ENCODE measurements at regions not wholly inside any gene's neighbourhood (a gene's known extent, or its start where the extent isn't known, plus 50 kb on each side); places are given as distances from the start of the nearest gene placed in this dataset.

DNA sequence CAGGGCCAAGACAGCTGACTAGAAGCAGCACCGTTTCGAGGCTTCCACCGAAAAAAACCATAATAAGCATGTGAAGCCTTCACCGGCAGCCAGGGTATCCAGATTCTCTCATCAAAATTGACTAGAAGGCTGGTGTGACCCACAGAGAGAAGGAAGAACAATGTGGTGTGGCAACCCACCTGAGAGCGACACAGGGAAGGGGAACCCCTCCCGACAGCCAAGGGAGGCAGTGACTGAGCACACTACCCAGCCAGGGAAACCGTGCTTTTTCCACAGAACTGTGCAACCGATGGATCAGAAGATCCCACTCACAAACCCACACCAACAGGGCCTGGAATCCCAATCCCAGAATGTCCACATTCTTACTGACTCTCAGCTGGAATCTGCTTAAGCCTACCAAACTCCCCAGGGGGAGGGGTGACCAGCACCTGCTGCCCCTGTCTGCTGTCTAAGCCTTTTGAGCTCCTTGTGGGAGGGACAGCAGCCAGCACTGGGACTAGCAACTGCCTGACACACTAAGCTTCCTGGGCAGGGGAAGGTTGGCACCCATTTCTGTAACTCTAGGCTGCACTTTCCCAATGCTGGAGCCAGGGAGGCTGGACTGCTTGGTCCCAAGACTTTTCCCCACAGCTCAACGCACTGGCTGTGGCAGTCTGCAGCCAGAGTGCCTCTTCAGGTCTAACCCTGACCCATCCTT lies 231.9 kb upstream of the FAM83B start:
- H3K27ac Mint-ChIP-seq, result no peak overlapping the region
- no peaks in the 10 kb centered on the region for H3K4me1 Mint-ChIP-seq
- H3K36me3 Mint-ChIP-seq (ENCODE audit: low read depth), result no peaks in the 10 kb centered on the region
- no peaks in the 10 kb centered on the region for H3K27me3 Mint-ChIP-seq (ENCODE audit: low read depth, poor library complexity)
- no peaks in the 10 kb centered on the region for H3K9me3 Mint-ChIP-seq
- TF ChIP-seq, protein P1, sequence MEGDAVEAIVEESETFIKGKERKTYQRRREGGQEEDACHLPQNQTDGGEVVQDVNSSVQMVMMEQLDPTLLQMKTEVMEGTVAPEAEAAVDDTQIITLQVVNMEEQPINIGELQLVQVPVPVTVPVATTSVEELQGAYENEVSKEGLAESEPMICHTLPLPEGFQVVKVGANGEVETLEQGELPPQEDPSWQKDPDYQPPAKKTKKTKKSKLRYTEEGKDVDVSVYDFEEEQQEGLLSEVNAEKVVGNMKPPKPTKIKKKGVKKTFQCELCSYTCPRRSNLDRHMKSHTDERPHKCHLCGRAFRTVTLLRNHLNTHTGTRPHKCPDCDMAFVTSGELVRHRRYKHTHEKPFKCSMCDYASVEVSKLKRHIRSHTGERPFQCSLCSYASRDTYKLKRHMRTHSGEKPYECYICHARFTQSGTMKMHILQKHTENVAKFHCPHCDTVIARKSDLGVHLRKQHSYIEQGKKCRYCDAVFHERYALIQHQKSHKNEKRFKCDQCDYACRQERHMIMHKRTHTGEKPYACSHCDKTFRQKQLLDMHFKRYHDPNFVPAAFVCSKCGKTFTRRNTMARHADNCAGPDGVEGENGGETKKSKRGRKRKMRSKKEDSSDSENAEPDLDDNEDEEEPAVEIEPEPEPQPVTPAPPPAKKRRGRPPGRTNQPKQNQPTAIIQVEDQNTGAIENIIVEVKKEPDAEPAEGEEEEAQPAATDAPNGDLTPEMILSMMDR (IDR thresholded peaks at IDR 0.05), result no peak
- no peak for DNase-seq
- no peak overlapping the region for H3K4me3 Mint-ChIP-seq

DNA sequence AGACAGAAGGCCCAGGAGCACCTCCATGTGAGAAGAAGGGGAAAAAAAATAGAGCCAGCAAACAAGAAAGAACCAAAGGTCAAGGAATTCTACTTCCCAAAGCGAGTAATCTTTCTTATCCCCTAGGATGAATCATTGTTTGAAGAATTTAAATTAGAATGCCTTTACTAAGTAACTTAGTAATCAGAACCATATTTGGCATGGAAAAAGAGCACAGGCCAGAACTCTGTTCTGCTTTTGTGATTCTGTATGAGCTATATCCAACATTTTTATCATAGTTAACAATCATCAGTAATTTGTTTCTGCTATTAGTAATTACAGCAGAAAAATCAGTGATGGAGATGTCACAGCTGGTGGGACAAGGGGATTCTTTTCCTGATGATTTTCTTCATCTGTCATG lies 228.8 kb upstream of the FAM83B start:
- no peak for DNase-seq
- no peaks in the 10 kb centered on the region for H3K27me3 Mint-ChIP-seq (ENCODE audit: low read depth, poor library complexity)
- no peak overlapping the region for H3K4me3 Mint-ChIP-seq
- H3K27ac Mint-ChIP-seq, result no peak overlapping the region
- TF ChIP-seq, protein P1 (IDR thresholded peaks at IDR 0.05), result no peak
- H3K9me3 Mint-ChIP-seq, result no peaks in the 10 kb centered on the region
- H3K36me3 Mint-ChIP-seq (ENCODE audit: low read depth), result no peaks in the 10 kb centered on the region
- H3K4me1 Mint-ChIP-seq, result no peaks in the 10 kb centered on the region

DNA sequence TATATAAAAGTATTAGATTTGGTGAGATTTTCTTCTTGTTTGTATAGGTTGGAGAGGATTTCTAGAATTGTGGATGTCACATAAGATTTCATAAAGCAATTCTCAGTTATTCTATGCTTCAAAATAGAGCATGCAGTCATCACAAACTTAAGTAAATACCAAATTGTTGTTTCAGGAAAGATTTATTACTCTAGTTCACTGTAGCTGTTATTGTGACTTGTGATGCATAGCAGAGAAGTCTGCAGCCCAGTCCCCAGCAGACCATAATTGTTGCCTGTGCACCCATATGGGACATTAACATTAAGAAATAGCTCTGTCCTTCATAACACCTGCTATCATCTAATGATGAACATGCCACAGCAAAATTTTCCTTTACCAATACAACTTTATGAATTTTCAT lies 228.0 kb upstream of the FAM83B start:
- no peak for DNase-seq
- H3K27ac Mint-ChIP-seq, result no peak overlapping the region
- H3K9me3 Mint-ChIP-seq, result no peaks in the 10 kb centered on the region
- no peak overlapping the region for H3K4me3 Mint-ChIP-seq
- TF ChIP-seq, protein P1 (IDR thresholded peaks at IDR 0.05), result no peak
- H3K27me3 Mint-ChIP-seq (ENCODE audit: low read depth, poor library complexity), result no peaks in the 10 kb centered on the region
- H3K4me1 Mint-ChIP-seq, result no peaks in the 10 kb centered on the region
- no peaks in the 10 kb centered on the region for H3K36me3 Mint-ChIP-seq (ENCODE audit: low read depth)

DNA sequence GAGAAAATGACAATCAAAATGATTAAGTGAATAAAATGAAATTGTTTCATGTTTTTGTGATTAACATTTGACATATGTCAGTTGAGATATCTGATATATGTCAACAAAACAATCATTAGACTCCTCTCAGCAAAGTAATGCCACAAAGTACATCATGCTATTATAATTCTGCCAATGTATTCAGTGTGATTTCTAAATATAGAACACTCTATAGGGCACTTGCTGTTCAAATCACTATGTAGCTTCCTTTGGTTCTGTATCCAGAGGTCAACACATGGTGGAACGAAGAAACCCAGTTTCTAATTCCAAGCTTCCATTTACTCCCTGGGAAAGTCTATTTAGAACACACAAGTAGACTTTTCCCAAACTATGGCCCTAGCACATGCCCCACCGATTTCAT lies 227.5 kb upstream of the FAM83B start:
- TF ChIP-seq, protein P1 (IDR thresholded peaks at IDR 0.05), result no peak
- H3K27me3 Mint-ChIP-seq (ENCODE audit: low read depth, poor library complexity), result no peaks in the 10 kb centered on the region
- H3K36me3 Mint-ChIP-seq (ENCODE audit: low read depth), result no peaks in the 10 kb centered on the region
- DNase-seq, result no peak
- no peak overlapping the region for H3K4me3 Mint-ChIP-seq
- no peaks in the 10 kb centered on the region for H3K4me1 Mint-ChIP-seq
- H3K27ac Mint-ChIP-seq, result no peak overlapping the region
- H3K9me3 Mint-ChIP-seq, result no peaks in the 10 kb centered on the region

DNA sequence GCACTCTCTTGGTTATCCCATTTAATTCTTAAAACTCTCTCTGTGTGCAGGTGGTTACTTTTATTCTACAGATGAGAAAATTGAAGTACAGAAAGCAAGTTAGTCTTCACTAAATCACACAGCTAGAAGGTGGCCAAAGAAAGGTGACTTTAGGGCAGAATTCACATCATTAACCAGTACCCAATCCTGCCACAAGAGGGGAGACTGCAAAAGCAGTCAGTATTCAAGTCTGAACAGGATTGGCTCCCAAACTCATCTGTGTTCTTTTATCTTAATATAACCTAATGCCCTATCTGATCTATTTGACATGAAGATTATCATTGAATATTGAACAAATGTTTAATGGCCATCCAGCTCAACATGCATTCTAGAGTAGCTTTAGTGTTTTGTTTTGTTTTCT lies 225.3 kb upstream of the FAM83B start:
- no peak overlapping the region for H3K27ac Mint-ChIP-seq
- H3K27me3 Mint-ChIP-seq (ENCODE audit: low read depth, poor library complexity), result no peaks in the 10 kb centered on the region
- H3K36me3 Mint-ChIP-seq (ENCODE audit: low read depth), result no peaks in the 10 kb centered on the region
- H3K4me3 Mint-ChIP-seq, result no peak overlapping the region
- no peaks in the 10 kb centered on the region for H3K4me1 Mint-ChIP-seq
- no peak for DNase-seq
- TF ChIP-seq, protein P1 (IDR thresholded peaks at IDR 0.05), result peak; percentile 37
- H3K9me3 Mint-ChIP-seq, result no peaks in the 10 kb centered on the region

DNA sequence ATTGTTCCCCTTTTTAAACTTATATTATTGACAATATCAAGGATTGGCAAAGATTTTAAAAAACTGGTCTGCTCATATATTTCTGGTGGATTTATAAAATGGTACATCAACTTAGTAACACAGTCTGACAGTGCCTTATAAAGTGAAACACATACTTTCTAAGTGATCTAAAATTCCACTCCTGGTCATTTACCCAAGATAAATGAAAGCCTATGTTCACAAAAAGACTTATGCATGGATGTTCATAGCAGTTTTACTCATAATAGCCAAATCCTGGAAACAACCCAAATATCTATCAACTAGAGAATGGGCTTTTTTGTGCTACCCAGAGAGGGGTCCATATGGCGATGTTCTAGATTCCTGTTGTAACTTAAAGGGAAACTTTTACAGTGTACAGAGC lies 222.4 kb upstream of the FAM83B start:
- Mint-ChIP-seq H3K9me3 (no peaks in the 10 kb centered on the region), H3K4me3 (no peak overlapping the region), H3K4me1 (no peaks in the 10 kb centered on the region), H3K36me3 (ENCODE audit: low read depth) (no peaks in the 10 kb centered on the region), H3K27ac (no peak overlapping the region), H3K27me3 (ENCODE audit: low read depth, poor library complexity) (no peaks in the 10 kb centered on the region)
- DNase-seq, result no peak
- TF ChIP-seq, protein P1 (IDR thresholded peaks at IDR 0.05), result no peak

Data from nephron progenitor cell (in vitro differentiated cells).